Caki2 (cell line): ENCODE measurements at regions not wholly inside any gene's neighbourhood (a gene's known extent, or its start where the extent isn't known, plus 50 kb on each side); places are given as distances from the start of the nearest gene placed in this dataset.

Experiments
- DNase-seq: peaks from one replicate; pipeline ENCODE4 v3.0.0-alpha.2; 2015; ENCODE audit warnings: low read depth
- in situ Hi-C: cut with HindIII; loops from 2 replicates; pipeline ENCODE4 v1.10.0; 2016; ENCODE audit warnings: low sequenced_read_pairs, low pct_unique_long_range_greater_than_20kb, mixed read lengths

GRCh38 chr18:45467945-45468344 lies 147.3 kb upstream of the SLC14A2 start:
- DNase-seq = no peak
- in situ Hi-C loops = no loop called here

DNA sequence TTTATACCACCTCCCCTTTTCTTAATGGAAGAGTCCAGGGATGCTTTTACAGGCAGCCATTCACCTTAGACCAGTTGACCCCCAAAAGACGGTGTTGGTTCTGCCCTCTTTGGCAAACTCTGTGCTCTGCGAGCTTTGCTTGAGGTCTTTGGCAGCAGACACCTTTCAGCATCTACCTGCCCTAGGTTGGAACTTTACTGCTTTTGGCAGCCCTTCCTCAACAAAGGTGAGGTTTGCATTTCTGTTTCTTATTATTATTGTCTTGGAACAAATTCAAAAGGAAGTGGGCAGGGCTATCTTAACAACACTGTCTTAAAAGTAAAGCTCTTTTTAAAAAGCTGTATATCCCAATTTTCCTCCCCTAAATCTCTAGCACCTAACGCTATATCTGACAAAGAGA lies 136.4 kb upstream of the SLC14A2 start:
- in situ Hi-C loops = no loop called here
- no peak for DNase-seq

DNA sequence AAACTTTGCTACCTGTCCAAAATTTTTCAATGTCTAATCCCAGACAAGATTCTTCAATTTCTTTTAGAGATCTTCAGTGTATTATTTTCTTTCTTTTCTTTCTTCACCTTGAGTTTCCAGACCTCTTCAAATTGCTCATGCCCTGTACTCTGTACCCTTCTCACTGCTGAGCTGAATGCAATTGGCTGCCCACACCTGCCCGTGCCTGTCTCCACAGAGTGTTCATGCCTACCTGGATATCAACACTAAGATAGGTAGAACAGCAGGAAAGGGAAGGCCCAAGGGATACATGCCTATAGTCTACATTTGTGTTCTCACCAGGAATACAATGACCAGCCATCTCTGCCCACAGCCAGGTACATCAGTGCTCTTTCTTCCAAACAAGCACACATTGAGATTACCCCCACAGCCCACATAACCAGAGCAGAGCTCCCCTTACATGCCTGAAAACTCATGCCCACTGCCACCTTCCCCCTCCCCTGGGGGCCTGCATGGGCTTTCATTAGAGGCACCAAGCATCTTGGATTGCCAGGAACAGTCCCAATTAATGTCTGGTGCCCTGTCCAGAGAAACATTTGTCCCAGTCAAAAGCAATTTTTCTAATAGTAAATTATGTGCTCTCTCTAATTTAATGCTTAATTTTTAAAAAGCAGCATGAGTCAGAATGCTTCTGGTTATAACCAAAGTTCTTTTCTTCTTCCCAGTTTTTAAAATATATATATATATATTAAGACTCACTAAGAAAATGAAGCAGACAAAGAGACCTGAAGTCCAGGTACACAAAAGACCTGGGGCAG lies 134.9 kb upstream of the SLC14A2 start:
- in situ Hi-C loops = no loop called here
- no peak for DNase-seq

- in situ Hi-C loops = no loop called here
- DNase-seq = no peak
These were observed 133.5 kb upstream of the SLC14A2 start for GRCh38 chr18:45481821-45482220.

DNA sequence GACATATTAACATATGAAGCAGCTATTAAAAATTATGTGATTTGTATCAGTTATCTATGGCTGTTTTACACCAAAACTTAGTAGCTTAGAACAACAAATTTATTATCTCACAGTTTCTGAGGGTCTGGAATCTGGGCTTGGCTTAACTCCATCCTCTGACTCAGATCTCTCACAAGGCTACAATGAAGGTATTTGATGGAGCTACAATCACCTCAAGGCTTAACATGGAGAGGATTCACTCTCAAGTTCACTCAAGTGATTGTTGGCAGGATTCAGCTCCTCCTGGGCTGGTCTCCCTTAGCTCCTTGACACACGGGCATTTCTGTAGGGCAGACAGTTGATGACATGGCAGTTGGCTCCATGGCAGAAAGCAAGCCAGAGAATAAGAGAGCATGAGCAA lies 133.0 kb upstream of the SLC14A2 start:
- in situ Hi-C loops = no loop called here
- no peak for DNase-seq

GRCh38 chr18:45487581-45487980 lies 127.7 kb upstream of the SLC14A2 start:
- DNase-seq = no peak
- in situ Hi-C loops = no loop called here

- DNase-seq = no peak
- in situ Hi-C loops = no loop called here
These were observed 126.6 kb upstream of the SLC14A2 start for GRCh38 chr18:45488645-45489044.

GRCh38 chr18:45493830-45494229 lies 121.4 kb upstream of the SLC14A2 start:
- no peak for DNase-seq
- in situ Hi-C loops = no loop called here

DNA sequence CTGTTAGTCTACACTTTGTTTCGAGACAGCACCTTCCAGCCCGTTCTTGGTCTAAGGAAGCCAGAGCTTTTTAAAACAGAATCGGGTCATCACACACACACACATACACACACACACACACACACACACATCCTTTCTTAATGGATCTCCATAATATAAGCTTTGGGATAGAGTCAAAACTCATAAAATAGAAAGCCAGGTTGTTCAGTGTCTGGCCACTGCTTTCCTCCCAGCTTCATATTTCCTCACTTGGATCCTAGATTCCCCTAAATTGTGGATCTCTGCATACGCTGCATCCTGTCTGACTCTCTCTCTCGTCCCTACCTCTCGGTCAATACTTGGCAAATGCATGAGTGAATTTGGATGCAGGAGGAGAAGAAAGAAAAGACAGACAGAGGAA lies 120.5 kb upstream of the SLC14A2 start:
- no peak for DNase-seq
- in situ Hi-C loops = no loop called here

DNA sequence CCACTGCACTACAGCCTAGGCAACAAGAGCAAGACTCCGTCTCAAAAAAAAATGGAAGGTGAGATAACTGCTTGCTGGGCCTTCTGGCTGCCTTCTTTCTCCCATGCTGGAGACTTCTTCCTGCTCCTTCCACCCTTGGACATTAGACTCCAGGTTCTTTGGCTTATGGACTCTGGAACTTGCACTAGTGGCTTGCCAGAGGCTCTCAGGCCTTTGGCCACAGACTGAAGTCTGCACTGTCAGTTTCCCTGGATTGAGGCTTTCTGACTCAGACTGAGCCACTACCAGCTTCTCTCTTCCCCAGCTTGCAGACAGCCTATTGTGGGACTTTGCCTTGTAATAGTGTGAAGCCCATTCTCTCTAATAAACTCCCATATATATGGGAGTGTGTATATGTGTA lies 118.5 kb upstream of the SLC14A2 start:
- DNase-seq = no peak
- in situ Hi-C loops = no loop called here

GRCh38 chr18:45497595-45498286 lies 117.5 kb upstream of the SLC14A2 start:
- in situ Hi-C loops = no loop called here
- no peak for DNase-seq

- no peak for DNase-seq
- in situ Hi-C loops = no loop called here
These were observed 117.0 kb upstream of the SLC14A2 start for GRCh38 chr18:45498287-45498658.

- in situ Hi-C loops = no loop called here
- DNase-seq = no peak
These were observed 111.3 kb upstream of the SLC14A2 start for GRCh38 chr18:45503990-45504389.

DNA sequence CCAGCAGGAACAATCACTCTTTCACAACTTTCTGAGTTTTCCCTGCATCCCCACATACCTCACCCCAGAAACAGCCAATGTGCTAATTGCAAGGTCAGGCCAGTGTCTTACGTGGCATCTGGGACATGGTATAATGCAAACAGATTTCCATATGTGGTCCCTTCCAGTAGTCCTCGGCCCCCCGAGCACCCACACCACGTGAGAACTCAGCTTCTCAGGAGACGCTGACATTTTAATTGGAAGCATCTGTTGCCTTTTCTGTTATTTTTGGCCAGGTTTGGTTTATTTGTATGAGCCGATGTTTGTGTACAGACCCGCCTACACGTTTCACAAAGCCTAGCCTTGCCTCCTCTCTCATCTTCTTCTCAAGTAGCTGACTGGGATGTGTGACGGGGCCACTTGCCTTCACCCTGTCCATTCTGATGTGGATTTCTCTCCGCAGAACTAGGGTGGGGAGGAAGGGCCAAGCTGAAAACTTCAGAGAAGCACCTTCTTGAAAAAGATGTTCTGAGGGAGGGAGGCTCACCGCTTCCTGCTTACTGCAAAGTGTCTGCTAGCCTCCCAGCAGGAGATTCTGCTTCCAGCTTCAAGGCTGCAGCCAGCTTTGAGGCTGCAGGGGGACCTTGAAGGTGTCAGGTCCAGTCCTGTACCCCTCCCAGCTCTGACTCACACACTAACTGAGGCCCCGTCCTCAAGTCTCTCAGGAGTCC lies 109.6 kb upstream of the SLC14A2 start:
- in situ Hi-C loops = no loop called here
- no peak for DNase-seq

- in situ Hi-C loops = no loop called here
- no peak for DNase-seq
These were observed 108.3 kb upstream of the SLC14A2 start for GRCh38 chr18:45506951-45507350.

GRCh38 chr18:45509535-45509934 lies 105.7 kb upstream of the SLC14A2 start:
- in situ Hi-C loops = no loop called here

GRCh38 chr18:45510656-45511055 lies 104.6 kb upstream of the SLC14A2 start:
- DNase-seq = no peak
- in situ Hi-C loops = no loop called here

More at GRCh38 chr18:45509535-45509934, 105.7 kb upstream of the SLC14A2 start:
- DNase-seq = no peak

GRCh38 chr18:45512363-45512953 lies 102.8 kb upstream of the SLC14A2 start:
- in situ Hi-C loops = no loop called here
- no peak for DNase-seq

DNA sequence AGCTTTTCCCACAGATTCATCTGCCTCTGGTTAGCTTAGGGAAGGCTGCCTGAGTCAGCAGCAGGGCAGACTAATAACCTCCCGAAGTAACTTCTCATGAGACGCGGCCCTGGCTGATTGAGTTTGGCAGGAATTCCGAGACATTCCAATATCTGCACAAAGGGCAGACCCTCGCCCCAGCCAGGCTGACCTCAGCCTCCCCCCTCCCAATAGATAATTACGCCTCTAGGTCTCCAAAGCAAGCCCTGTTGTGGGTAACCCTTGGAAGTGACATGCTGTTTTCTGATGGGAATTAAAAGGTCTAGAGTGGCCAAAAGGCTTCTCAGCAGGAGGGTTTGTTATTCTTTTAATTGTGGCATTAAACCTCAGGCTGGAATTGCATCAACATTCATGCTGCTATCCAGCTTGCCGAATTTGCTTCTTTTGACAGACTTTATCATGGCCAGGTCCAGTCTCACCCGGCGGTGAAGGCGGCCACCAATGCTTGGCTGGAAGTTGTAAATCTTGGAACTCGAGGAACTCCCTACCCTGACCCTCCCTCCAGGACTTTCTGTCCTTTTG lies 98.0 kb upstream of the SLC14A2 start:
- no peak for DNase-seq

More for the DNA sequence above, 98.0 kb upstream of the SLC14A2 start:
- in situ Hi-C loops = no loop called here
